ENCODE measurements at regions not wholly inside any gene's neighbourhood (a gene's known extent, or its start where the extent isn't known, plus 50 kb on each side); places are given as distances from the start of the nearest gene placed in this dataset.

GRCh38 chr11:82270870-82271269 is 462.8 kb downstream of the FAM181B start:
- H3K9me3 ChIP-seq, result no peaks in the 10 kb centered on the region
- TF ChIP-seq, protein P1, sequence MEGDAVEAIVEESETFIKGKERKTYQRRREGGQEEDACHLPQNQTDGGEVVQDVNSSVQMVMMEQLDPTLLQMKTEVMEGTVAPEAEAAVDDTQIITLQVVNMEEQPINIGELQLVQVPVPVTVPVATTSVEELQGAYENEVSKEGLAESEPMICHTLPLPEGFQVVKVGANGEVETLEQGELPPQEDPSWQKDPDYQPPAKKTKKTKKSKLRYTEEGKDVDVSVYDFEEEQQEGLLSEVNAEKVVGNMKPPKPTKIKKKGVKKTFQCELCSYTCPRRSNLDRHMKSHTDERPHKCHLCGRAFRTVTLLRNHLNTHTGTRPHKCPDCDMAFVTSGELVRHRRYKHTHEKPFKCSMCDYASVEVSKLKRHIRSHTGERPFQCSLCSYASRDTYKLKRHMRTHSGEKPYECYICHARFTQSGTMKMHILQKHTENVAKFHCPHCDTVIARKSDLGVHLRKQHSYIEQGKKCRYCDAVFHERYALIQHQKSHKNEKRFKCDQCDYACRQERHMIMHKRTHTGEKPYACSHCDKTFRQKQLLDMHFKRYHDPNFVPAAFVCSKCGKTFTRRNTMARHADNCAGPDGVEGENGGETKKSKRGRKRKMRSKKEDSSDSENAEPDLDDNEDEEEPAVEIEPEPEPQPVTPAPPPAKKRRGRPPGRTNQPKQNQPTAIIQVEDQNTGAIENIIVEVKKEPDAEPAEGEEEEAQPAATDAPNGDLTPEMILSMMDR (IDR thresholded peaks at IDR 0.05), result no peak
- TF ChIP-seq POLR2A (IDR thresholded peaks at IDR 0.05), result no peak
- no peak for DNase-seq
- H3K27ac ChIP-seq, result no peak overlapping the region
- 92 to 100% methylated on average over 1 of the region's 1 CpG for WGBS, 2 donors
- no peak overlapping the region for H3K4me3 ChIP-seq
- no peaks in the 10 kb centered on the region for H3K36me3 ChIP-seq
- intact Hi-C loops (cut with DNase I), result no loop called here
- no peaks in the 10 kb centered on the region for H3K27me3 ChIP-seq
- H3K4me1 ChIP-seq, result no peaks in the 10 kb centered on the region

GRCh38 chr11:82268627-82269026 is 465.0 kb downstream of the FAM181B start:
- H3K36me3 ChIP-seq, result no peaks in the 10 kb centered on the region
- 56 to 62% methylated on average over 4 to 6 of the region's 6 CpGs for WGBS, 2 donors
- no peak for DNase-seq
- H3K27me3 ChIP-seq, result no peaks in the 10 kb centered on the region
- TF ChIP-seq, protein P1 (IDR thresholded peaks at IDR 0.05), result no peak
- TF ChIP-seq POLR2A (IDR thresholded peaks at IDR 0.05), result no peak
- no peak overlapping the region for H3K4me3 ChIP-seq
- H3K9me3 ChIP-seq, result no peaks in the 10 kb centered on the region
- H3K27ac ChIP-seq, result no peak overlapping the region
- intact Hi-C loops (cut with DNase I), result no loop called here
- no peaks in the 10 kb centered on the region for H3K4me1 ChIP-seq

DNA sequence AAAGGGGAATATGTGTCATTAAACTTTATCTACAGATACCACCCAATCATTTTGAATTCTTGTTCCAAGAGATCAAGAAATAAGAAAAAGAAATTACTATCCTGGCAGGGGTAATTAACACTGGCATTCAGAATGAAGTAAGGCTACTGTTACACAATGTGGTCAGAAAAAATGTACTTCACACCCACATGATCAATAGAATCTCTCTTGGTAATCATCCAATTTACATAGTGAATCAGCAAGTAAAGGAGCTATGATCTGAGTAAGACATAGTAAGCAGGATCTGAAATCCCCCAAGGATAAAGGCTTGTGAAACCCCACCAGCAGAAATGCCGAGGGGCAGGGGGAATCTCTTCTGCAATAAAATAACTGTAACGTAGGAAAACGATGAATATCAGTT is 466.5 kb downstream of the FAM181B start:
- Histone ChIP-seq H3K9me3 (no peaks in the 10 kb centered on the region), H3K4me3 (no peak overlapping the region), H3K27ac (no peak overlapping the region), H3K36me3 (no peaks in the 10 kb centered on the region), H3K4me1 (no peaks in the 10 kb centered on the region), H3K27me3 (no peaks in the 10 kb centered on the region)
- intact Hi-C loops (cut with DNase I), result no loop called here
- no peak for TF ChIP-seq POLR2A (IDR thresholded peaks at IDR 0.05)
- TF ChIP-seq, protein P1 (IDR thresholded peaks at IDR 0.05), result no peak
- 57 to 70% methylated on average over 3 of the region's 3 CpGs for WGBS, 2 donors
- DNase-seq, result no peak

- TF ChIP-seq POLR2A (IDR thresholded peaks at IDR 0.05), result no peak
- TF ChIP-seq, protein P1 (IDR thresholded peaks at IDR 0.05), result no peak
- no peaks in the 10 kb centered on the region for H3K9me3 ChIP-seq
- no peak overlapping the region for H3K27ac ChIP-seq
- no peaks in the 10 kb centered on the region for H3K36me3 ChIP-seq
- no peaks in the 10 kb centered on the region for H3K27me3 ChIP-seq
- intact Hi-C loops (cut with DNase I), result no loop called here
- WGBS, 2 donors, result 79 to 89% methylated on average over 1 of the region's 1 CpG
- DNase-seq, result no peak
- no peak overlapping the region for H3K4me3 ChIP-seq
- no peaks in the 10 kb centered on the region for H3K4me1 ChIP-seq
Observed at GRCh38 chr11:82261367-82261766, 472.3 kb downstream of the FAM181B start.

DNA sequence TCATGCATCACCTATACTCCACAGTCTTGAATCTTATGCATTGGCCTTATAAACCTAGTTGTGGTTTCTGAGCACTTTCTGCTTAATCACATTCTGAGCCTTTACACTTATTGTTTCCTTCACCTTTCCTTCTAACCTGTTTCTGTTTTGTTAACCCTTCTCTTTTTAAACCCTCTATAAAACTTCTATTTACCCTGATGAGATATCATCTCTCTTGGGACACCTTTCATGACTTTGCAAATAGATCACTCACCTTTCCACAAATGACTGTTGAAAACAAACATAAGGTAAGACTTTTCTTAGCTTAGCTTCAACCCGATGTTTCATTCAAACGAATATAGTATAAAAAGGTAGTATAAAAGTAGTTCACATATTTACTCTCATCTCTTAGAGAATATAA is 483.6 kb downstream of the FAM181B start:
- WGBS, 2 donors, result 32 to 62% methylated on average over 2 of the region's 2 CpGs
- TF ChIP-seq, protein P1 (IDR thresholded peaks at IDR 0.05), result no peak
- no peak for TF ChIP-seq POLR2A (IDR thresholded peaks at IDR 0.05)

More for the DNA sequence above, 483.6 kb downstream of the FAM181B start:
- no peak for DNase-seq
- H3K36me3 ChIP-seq, result no peaks in the 10 kb centered on the region
- H3K27me3 ChIP-seq, result no peaks in the 10 kb centered on the region
- H3K4me3 ChIP-seq, result no peak overlapping the region
- no peaks in the 10 kb centered on the region for H3K4me1 ChIP-seq
- H3K9me3 ChIP-seq, result no peaks in the 10 kb centered on the region
- H3K27ac ChIP-seq, result no peak overlapping the region
- intact Hi-C loops (cut with DNase I), result no loop called here
